HG02885 (cell line): ENCODE measurements at regions not wholly inside any gene's neighbourhood (a gene's known extent, or its start where the extent isn't known, plus 50 kb on each side); places are given as distances from the start of the nearest gene placed in this dataset.
"Not testable (repeated sequence)": the region's sequence is repeated elsewhere in the genome, so short reads cannot be mapped to it uniquely, and the experiment has no call there.

ENCODE experiments used
- ATAC-seq: cut with Tn5 transposase; IDR thresholded peaks from one replicate; pipeline ENCODE4 v1.9.1; 2021; ENCODE audit warnings: mild to moderate bottlenecking; ENCODE audit not compliant: unreplicated experiment, poor library complexity

GRCh38 chr22:48734961-48735360 lies 1092.7 kb downstream of the BRD1 start:
- no peak for ATAC-seq

GRCh38 chr22:48734359-48734758 lies 1093.3 kb downstream of the BRD1 start:
- no peak for ATAC-seq

GRCh38 chr22:48729499-48730171 lies 1098.0 kb downstream of the BRD1 start:
- ATAC-seq = no peak

GRCh38 chr22:48727454-48728058 lies 1100.1 kb downstream of the BRD1 start:
- no peak for ATAC-seq

- ATAC-seq = no peak
Observed at GRCh38 chr22:48724899-48725298, 1102.8 kb downstream of the BRD1 start.

- no peak for ATAC-seq
Observed at GRCh38 chr22:48722661-48723060, 1105.0 kb downstream of the BRD1 start.

GRCh38 chr22:48721395-48721669 lies 1106.3 kb downstream of the BRD1 start:
- ATAC-seq = no peak

- no peak for ATAC-seq
Observed at GRCh38 chr22:48720662-48721394, 1106.8 kb downstream of the BRD1 start.

GRCh38 chr22:48719978-48720661 lies 1107.6 kb downstream of the BRD1 start:
- no peak for ATAC-seq

- no peak for ATAC-seq
Observed at GRCh38 chr22:48718818-48719500, 1108.7 kb downstream of the BRD1 start.

- ATAC-seq = no peak
Observed at GRCh38 chr22:48717883-48718817, 1109.5 kb downstream of the BRD1 start.

- ATAC-seq = no peak
Observed at GRCh38 chr22:48717076-48717810, 1110.4 kb downstream of the BRD1 start.

GRCh38 chr22:48716154-48716553 lies 1111.5 kb downstream of the BRD1 start:
- ATAC-seq = not testable (repeated sequence)

GRCh38 chr22:48715511-48715910 lies 1112.2 kb downstream of the BRD1 start:
- no peak for ATAC-seq

GRCh38 chr22:48714231-48714630 lies 1113.4 kb downstream of the BRD1 start:
- ATAC-seq = no peak

- ATAC-seq = no peak
Observed at GRCh38 chr22:48713272-48714205, 1114.1 kb downstream of the BRD1 start.

GRCh38 chr22:48712558-48713271 lies 1115.0 kb downstream of the BRD1 start:
- ATAC-seq = no peak
